Erythroblast (primary cell): ENCODE measurements at regions not wholly inside any gene's neighbourhood (a gene's known extent, or its start where the extent isn't known, plus 50 kb on each side); places are given as distances from the start of the nearest gene placed in this dataset.

Source experiments
- GATA1 ChIP-seq: IDR thresholded peaks from 2 replicates; pipeline ENCODE4 v1.6.1; 2011; ENCODE audit warnings: low read depth, mild to moderate bottlenecking, control low read depth, low read length, moderate library complexity
- POLR2A ChIP-seq: IDR thresholded peaks from 2 replicates; pipeline ENCODE4 v1.6.1; 2011; ENCODE audit warnings: mild to moderate bottlenecking, low read length

GRCh38 chr1:245067257-245067656 lies 87.5 kb upstream of the KIF26B start:
- TF ChIP-seq POLR2A (no peak), GATA1 (no peak)
